OCI-LY1 (cell line): ENCODE measurements at regions not wholly inside any gene's neighbourhood (a gene's known extent, or its start where the extent isn't known, plus 50 kb on each side); places are given as distances from the start of the nearest gene placed in this dataset.

Experiments used
- CTCF ChIP-seq: fragments of 200-600 bp; sonication (generic), shearing (Covaris generic); IDR thresholded peaks from 2 replicates; pipeline ENCODE4 v1.5.1; 2017; ENCODE audit warnings: mild to moderate bottlenecking, antibody characterized with exemption, low read length, moderate library complexity, mixed read lengths
- EZH2 ChIP-seq: fragments of 200-600 bp; sonication (generic), shearing (Covaris generic); IDR thresholded peaks from 2 replicates; pipeline ENCODE4 v1.8.0; 2017; ENCODE audit warnings: borderline replicate concordance, mixed run types, mild to moderate bottlenecking, antibody characterized with exemption, low read length, moderate library complexity, mixed read lengths

- TF ChIP-seq CTCF (no peak), EZH2 (no peak)
Observed at GRCh38 chr3:1967525-1967924, 131.1 kb upstream of the CNTN4 start.
